ENCODE measurements at regions not wholly inside any gene's neighbourhood (a gene's known extent, or its start where the extent isn't known, plus 50 kb on each side); places are given as distances from the start of the nearest gene placed in this dataset.
A peak's percentile ranks its signal among the peaks of the same experiment; 100 is the strongest.

- CTCF ChIA-PET = no interaction called here
- no peak overlapping the region for H3K4me3 ChIP-seq (ENCODE audit: low read length)
- intact Hi-C loops (cut with micrococcal nuclease) = no loop called here
These were observed 198.7 kb downstream of the PDGFRA start for GRCh38 chr4:54427826-54428225.

GRCh38 chr4:54428940-54429339 lies 199.8 kb downstream of the PDGFRA start:
- H3K4me3 ChIP-seq (ENCODE audit: low read length) = no peak overlapping the region
- no peak overlapping the region for H3K27ac ChIP-seq (ENCODE audit: low read depth, low read length)
- no peaks in the 10 kb centered on the region for H3K4me1 Mint-ChIP-seq
- H3K9me3 Mint-ChIP-seq = peaks cover 0 to 3% (median 0%) of the 10 kb centered on the region in 11 donors
- DNase-seq (no peak), ATAC-seq (no peak)
- H3K4me1 ChIP-seq (ENCODE audit: control insufficient read depth in 2 of 2, insufficient read depth in 2 of 2, low read length in 2 of 2) = no peaks in the 10 kb centered on the region
- no peak overlapping the region for H3K27ac Mint-ChIP-seq
- no peaks in the 10 kb centered on the region for H3K36me3 Mint-ChIP-seq
- no peaks in the 10 kb centered on the region for H3K36me3 ChIP-seq (ENCODE audit: control insufficient read depth in 2 of 3, insufficient read depth in 3 of 3, low read length in 3 of 3)
- peaks cover 9 to 48% (median 25%) of the 10 kb centered on the region in 5 donors for H3K27me3 Mint-ChIP-seq
- H3K4me3 Mint-ChIP-seq = no peak overlapping the region
- POLR2A ChIA-PET = no interaction called here
- CTCF ChIA-PET = no interaction called here
- no peaks in the 10 kb centered on the region for H3K27me3 ChIP-seq (ENCODE audit: control insufficient read depth in 2 of 2, insufficient read depth in 2 of 2, low read length in 2 of 2)
- H3K9me3 ChIP-seq (ENCODE audit: control insufficient read depth in 2 of 3, low read length in 3 of 3) = no peaks in the 10 kb centered on the region
- intact Hi-C loops (cut with micrococcal nuclease) = no loop called here

More at GRCh38 chr4:54427826-54428225, 198.7 kb downstream of the PDGFRA start:
- no peak for DNase-seq
- ATAC-seq = no peak
- Mint-ChIP-seq H3K9me3 (peaks cover 0 to 2% (median 0%) of the 10 kb centered on the region in 11 donors), H3K36me3 (no peaks in the 10 kb centered on the region), H3K27ac (no peak overlapping the region), H3K4me3 (no peak overlapping the region), H3K27me3 (peaks cover 9 to 46% (median 25%) of the 10 kb centered on the region in 5 donors), H3K4me1 (no peaks in the 10 kb centered on the region)
- no peaks in the 10 kb centered on the region for H3K4me1 ChIP-seq (ENCODE audit: control insufficient read depth in 2 of 2, insufficient read depth in 2 of 2, low read length in 2 of 2)
- H3K27me3 ChIP-seq (ENCODE audit: control insufficient read depth in 2 of 2, insufficient read depth in 2 of 2, low read length in 2 of 2) = no peaks in the 10 kb centered on the region
- H3K9me3 ChIP-seq (ENCODE audit: control insufficient read depth in 2 of 3, low read length in 3 of 3) = no peaks in the 10 kb centered on the region
- H3K36me3 ChIP-seq (ENCODE audit: control insufficient read depth in 2 of 3, insufficient read depth in 3 of 3, low read length in 3 of 3) = no peaks in the 10 kb centered on the region
- no peak overlapping the region for H3K27ac ChIP-seq (ENCODE audit: low read depth, low read length)
- POLR2A ChIA-PET = no interaction called here

GRCh38 chr4:54433686-54434085 lies 204.6 kb downstream of the PDGFRA start:
- no peaks in the 10 kb centered on the region for H3K27me3 ChIP-seq (ENCODE audit: control insufficient read depth in 2 of 2, insufficient read depth in 2 of 2, low read length in 2 of 2)
- H3K36me3 Mint-ChIP-seq = no peaks in the 10 kb centered on the region
- no peak for ATAC-seq
- H3K27ac ChIP-seq (ENCODE audit: low read depth, low read length) = no peak overlapping the region
- POLR2A ChIA-PET = no interaction called here
- no peaks in the 10 kb centered on the region for H3K9me3 ChIP-seq (ENCODE audit: control insufficient read depth in 2 of 3, low read length in 3 of 3)
- H3K4me1 ChIP-seq (ENCODE audit: control insufficient read depth in 2 of 2, insufficient read depth in 2 of 2, low read length in 2 of 2) = no peaks in the 10 kb centered on the region
- H3K4me3 ChIP-seq (ENCODE audit: low read length) = no peak overlapping the region
- H3K4me1 Mint-ChIP-seq = no peaks in the 10 kb centered on the region
- H3K36me3 ChIP-seq (ENCODE audit: control insufficient read depth in 2 of 3, insufficient read depth in 3 of 3, low read length in 3 of 3) = no peaks in the 10 kb centered on the region
- peaks cover 0 to 5% (median 0%) of the 10 kb centered on the region in 11 donors for H3K9me3 Mint-ChIP-seq
- no peak overlapping the region for H3K27ac Mint-ChIP-seq
- peaks cover 13 to 51% (median 28%) of the 10 kb centered on the region in 5 donors for H3K27me3 Mint-ChIP-seq
- intact Hi-C loops (cut with micrococcal nuclease) = no loop called here
- no peak for DNase-seq
- CTCF ChIA-PET = no interaction called here
- H3K4me3 Mint-ChIP-seq = no peak overlapping the region

GRCh38 chr4:54439831-54440243 lies 210.7 kb downstream of the PDGFRA start:
- no peak overlapping the region for H3K4me3 ChIP-seq (ENCODE audit: low read length)
- Mint-ChIP-seq H3K27me3 (peaks cover 16 to 42% (median 22%) of the 10 kb centered on the region in 5 donors), H3K27ac (no peak overlapping the region), H3K4me1 (no peaks in the 10 kb centered on the region), H3K36me3 (no peaks in the 10 kb centered on the region), H3K4me3 (no peak overlapping the region), H3K9me3 (peaks cover 0 to 5% (median 0%) of the 10 kb centered on the region in 11 donors)
- no peaks in the 10 kb centered on the region for H3K9me3 ChIP-seq (ENCODE audit: control insufficient read depth in 2 of 3, low read length in 3 of 3)
- ChIA-PET POLR2A (no interaction called here), CTCF (interaction anchor here (0.7 kb wide), 1 partner anchor 124 kb away, joined by 3 read pairs; no protein-coding TSS in a partner anchor)
- H3K27me3 ChIP-seq (ENCODE audit: control insufficient read depth in 2 of 2, insufficient read depth in 2 of 2, low read length in 2 of 2) = no peaks in the 10 kb centered on the region
- no peaks in the 10 kb centered on the region for H3K36me3 ChIP-seq (ENCODE audit: control insufficient read depth in 2 of 3, insufficient read depth in 3 of 3, low read length in 3 of 3)
- no peaks in the 10 kb centered on the region for H3K4me1 ChIP-seq (ENCODE audit: control insufficient read depth in 2 of 2, insufficient read depth in 2 of 2, low read length in 2 of 2)
- ATAC-seq (peak; percentile 82), DNase-seq (no peak)
- intact Hi-C loops (cut with micrococcal nuclease) = no loop called here
- H3K27ac ChIP-seq (ENCODE audit: low read depth, low read length) = no peak overlapping the region

- Histone ChIP-seq H3K27ac (ENCODE audit: low read depth, low read length) (no peak overlapping the region), H3K9me3 (ENCODE audit: control insufficient read depth in 2 of 3, low read length in 3 of 3) (no peaks in the 10 kb centered on the region), H3K4me1 (ENCODE audit: control insufficient read depth in 2 of 2, insufficient read depth in 2 of 2, low read length in 2 of 2) (no peaks in the 10 kb centered on the region), H3K36me3 (ENCODE audit: control insufficient read depth in 2 of 3, insufficient read depth in 3 of 3, low read length in 3 of 3) (no peaks in the 10 kb centered on the region), H3K27me3 (ENCODE audit: control insufficient read depth in 2 of 2, insufficient read depth in 2 of 2, low read length in 2 of 2) (no peaks in the 10 kb centered on the region), H3K4me3 (ENCODE audit: low read length) (no peak overlapping the region)
- ChIA-PET POLR2A (no interaction called here), CTCF (no interaction called here)
- ATAC-seq = no peak
- Mint-ChIP-seq H3K27me3 (peaks cover 16 to 38% (median 26%) of the 10 kb centered on the region in 5 donors), H3K4me3 (peak overlapping the region in 2 of 10 donors; percentile 19 to 30), H3K36me3 (no peaks in the 10 kb centered on the region), H3K9me3 (peaks cover 0 to 5% (median 0%) of the 10 kb centered on the region in 11 donors), H3K4me1 (no peaks in the 10 kb centered on the region), H3K27ac (no peak overlapping the region)
- DNase-seq = no peak
- intact Hi-C loops (cut with micrococcal nuclease) = loop anchor here (1.0 kb wide), 2 partner anchors 117 to 118 kb away; no protein-coding TSS in a partner anchor
These were observed 211.5 kb downstream of the PDGFRA start for GRCh38 chr4:54440394-54441136.

- intact Hi-C loops (cut with micrococcal nuclease) = no loop called here
- ChIA-PET POLR2A (no interaction called here), CTCF (no interaction called here)
- H3K27ac Mint-ChIP-seq = no peak overlapping the region
- Histone ChIP-seq H3K36me3 (ENCODE audit: control insufficient read depth in 2 of 3, insufficient read depth in 3 of 3, low read length in 3 of 3) (no peaks in the 10 kb centered on the region), H3K27ac (ENCODE audit: low read depth, low read length) (no peak overlapping the region), H3K27me3 (ENCODE audit: control insufficient read depth in 2 of 2, insufficient read depth in 2 of 2, low read length in 2 of 2) (no peaks in the 10 kb centered on the region), H3K4me3 (ENCODE audit: low read length) (no peak overlapping the region), H3K9me3 (ENCODE audit: control insufficient read depth in 2 of 3, low read length in 3 of 3) (peaks cover 0 to 5% (median 0%) of the 10 kb centered on the region in 3 experiments), H3K4me1 (ENCODE audit: control insufficient read depth in 2 of 2, insufficient read depth in 2 of 2, low read length in 2 of 2) (no peaks in the 10 kb centered on the region)
- H3K9me3 Mint-ChIP-seq = peaks cover 4 to 30% (median 13%) of the 10 kb centered on the region in 11 donors
- no peaks in the 10 kb centered on the region for H3K4me1 Mint-ChIP-seq
- no peak for DNase-seq
- H3K36me3 Mint-ChIP-seq = peaks cover 0 to 4% (median 0%) of the 10 kb centered on the region in 5 donors
- no peak overlapping the region for H3K4me3 Mint-ChIP-seq
- H3K27me3 Mint-ChIP-seq = peaks cover 5 to 22% (median 6%) of the 10 kb centered on the region in 5 donors
- no peak for ATAC-seq
These were observed 211.9 kb upstream of the KIT start for GRCh38 chr4:54445866-54446265.

GRCh38 chr4:54446581-54446980 lies 211.2 kb upstream of the KIT start:
- Mint-ChIP-seq H3K4me1 (no peaks in the 10 kb centered on the region), H3K9me3 (peaks cover 4 to 31% (median 13%) of the 10 kb centered on the region in 11 donors), H3K4me3 (no peak overlapping the region), H3K36me3 (peaks cover 0 to 4% (median 0%) of the 10 kb centered on the region in 5 donors), H3K27me3 (peaks cover 5 to 22% (median 7%) of the 10 kb centered on the region in 5 donors), H3K27ac (no peak overlapping the region)
- ATAC-seq (no peak), DNase-seq (no peak)
- ChIA-PET CTCF (interaction anchor here (0.5 kb wide), 1 partner anchor 158 kb away, joined by 3 read pairs; no protein-coding TSS in a partner anchor), POLR2A (no interaction called here)
- no peak overlapping the region for H3K27ac ChIP-seq (ENCODE audit: low read depth, low read length)
- H3K27me3 ChIP-seq (ENCODE audit: control insufficient read depth in 2 of 2, insufficient read depth in 2 of 2, low read length in 2 of 2) = no peaks in the 10 kb centered on the region
- no peaks in the 10 kb centered on the region for H3K4me1 ChIP-seq (ENCODE audit: control insufficient read depth in 2 of 2, insufficient read depth in 2 of 2, low read length in 2 of 2)
- H3K4me3 ChIP-seq (ENCODE audit: low read length) = no peak overlapping the region
- peaks cover 0 to 5% (median 0%) of the 10 kb centered on the region in 3 experiments for H3K9me3 ChIP-seq (ENCODE audit: control insufficient read depth in 2 of 3, low read length in 3 of 3)
- H3K36me3 ChIP-seq (ENCODE audit: control insufficient read depth in 2 of 3, insufficient read depth in 3 of 3, low read length in 3 of 3) = no peaks in the 10 kb centered on the region
- intact Hi-C loops (cut with micrococcal nuclease) = no loop called here

All from naive thymus-derived CD4-positive, alpha-beta T cell (primary cell).